ENCODE measurements at regions not wholly inside any gene's neighbourhood (a gene's known extent, or its start where the extent isn't known, plus 50 kb on each side); places are given as distances from the start of the nearest gene placed in this dataset.

- WGBS, result 79% methylated on average over 11 of the region's 11 CpGs
Observed at GRCh38 chr11:116537709-116538108, 235.1 kb downstream of the BUD13 start.

GRCh38 chr11:116537121-116537520 lies 235.7 kb downstream of the BUD13 start:
- H3K4me1 ChIP-seq (ENCODE audit: control insufficient read depth, insufficient read depth, low read length), result no peaks in the 10 kb centered on the region
- H3K4me3 ChIP-seq (ENCODE audit: low read length), result no peak overlapping the region
- H3K27ac ChIP-seq (ENCODE audit: low read length), result no peak overlapping the region
- intact Hi-C loops (cut with DNase I), result no loop called here
- H3K9me3 ChIP-seq (ENCODE audit: control insufficient read depth, low read length), result no peaks in the 10 kb centered on the region
- no peaks in the 10 kb centered on the region for H3K27me3 ChIP-seq (ENCODE audit: control insufficient read depth, insufficient read depth)
- DNase-seq, result no peak
- ATAC-seq, result no peak
- 65% methylated on average over 10 of the region's 10 CpGs for WGBS

More at GRCh38 chr11:116537709-116538108, 235.1 kb downstream of the BUD13 start:
- intact Hi-C loops (cut with DNase I), result no loop called here
- no peak overlapping the region for H3K27ac ChIP-seq (ENCODE audit: low read length)
- H3K9me3 ChIP-seq (ENCODE audit: control insufficient read depth, low read length), result no peaks in the 10 kb centered on the region
- H3K4me1 ChIP-seq (ENCODE audit: control insufficient read depth, insufficient read depth, low read length), result no peaks in the 10 kb centered on the region
- H3K27me3 ChIP-seq (ENCODE audit: control insufficient read depth, insufficient read depth), result no peaks in the 10 kb centered on the region
- DNase-seq (no peak), ATAC-seq (no peak)
- no peak overlapping the region for H3K4me3 ChIP-seq (ENCODE audit: low read length)

DNA sequence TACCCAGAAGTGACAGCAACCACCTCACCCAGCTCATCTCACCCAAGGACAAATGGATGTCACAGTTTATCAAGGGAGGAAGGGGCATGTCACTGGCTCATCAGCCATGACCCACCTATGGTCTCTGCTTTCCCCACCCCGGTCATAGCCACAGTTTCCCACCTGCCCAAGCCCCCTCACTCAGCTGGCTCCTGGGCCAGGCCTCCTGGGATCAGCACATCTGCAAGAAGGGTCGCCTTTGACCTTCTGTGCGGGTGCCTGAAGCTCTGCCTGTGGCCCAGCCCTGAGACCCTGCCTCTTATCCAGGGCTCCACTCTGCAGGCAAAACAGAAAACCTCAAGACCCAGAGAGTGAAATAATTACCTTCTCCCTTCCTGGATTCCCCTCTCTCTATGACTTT lies 236.4 kb downstream of the BUD13 start:
- DNase-seq, result no peak
- ATAC-seq, result no peak
- H3K27me3 ChIP-seq (ENCODE audit: control insufficient read depth, insufficient read depth), result no peaks in the 10 kb centered on the region
- no peaks in the 10 kb centered on the region for H3K9me3 ChIP-seq (ENCODE audit: control insufficient read depth, low read length)
- H3K4me1 ChIP-seq (ENCODE audit: control insufficient read depth, insufficient read depth, low read length), result no peaks in the 10 kb centered on the region
- no peak overlapping the region for H3K27ac ChIP-seq (ENCODE audit: low read length)
- intact Hi-C loops (cut with DNase I), result no loop called here
- 60% methylated on average over 3 of the region's 3 CpGs for WGBS
- no peak overlapping the region for H3K4me3 ChIP-seq (ENCODE audit: low read length)

GRCh38 chr11:116535994-116536393 lies 236.8 kb downstream of the BUD13 start:
- Histone ChIP-seq H3K27ac (ENCODE audit: low read length) (no peak overlapping the region), H3K4me3 (ENCODE audit: low read length) (no peak overlapping the region), H3K9me3 (ENCODE audit: control insufficient read depth, low read length) (no peaks in the 10 kb centered on the region), H3K27me3 (ENCODE audit: control insufficient read depth, insufficient read depth) (no peaks in the 10 kb centered on the region), H3K4me1 (ENCODE audit: control insufficient read depth, insufficient read depth, low read length) (no peaks in the 10 kb centered on the region)
- ATAC-seq (no peak), DNase-seq (no peak)
- intact Hi-C loops (cut with DNase I), result no loop called here
- WGBS, result 46% methylated on average over 9 of the region's 9 CpGs

DNA sequence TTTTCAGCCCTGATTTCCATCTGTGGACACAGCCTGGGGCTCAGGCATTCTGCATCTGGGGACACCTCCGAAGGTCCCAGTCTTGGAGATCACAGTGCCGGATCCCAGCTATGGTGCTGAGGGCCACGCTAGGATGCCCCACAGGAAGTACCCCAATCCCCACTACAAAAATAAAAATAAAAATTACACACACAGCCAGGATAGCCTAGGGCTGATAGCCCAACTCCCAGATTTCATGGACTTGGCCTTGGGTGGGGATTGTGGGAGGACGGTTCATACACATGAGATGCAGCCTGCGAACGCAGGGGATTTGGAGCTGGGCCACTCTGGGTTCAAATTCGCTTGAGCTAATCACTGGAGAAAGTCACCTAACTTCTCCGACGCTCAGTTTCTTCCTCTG lies 237.7 kb downstream of the BUD13 start:
- ATAC-seq, result no peak
- H3K9me3 ChIP-seq (ENCODE audit: control insufficient read depth, low read length), result peaks cover 2% of the 10 kb centered on the region
- no peak for DNase-seq
- no peak overlapping the region for H3K4me3 ChIP-seq (ENCODE audit: low read length)
- no peak overlapping the region for H3K27ac ChIP-seq (ENCODE audit: low read length)
- H3K27me3 ChIP-seq (ENCODE audit: control insufficient read depth, insufficient read depth), result no peaks in the 10 kb centered on the region
- 86% methylated on average over 9 of the region's 9 CpGs for WGBS
- H3K4me1 ChIP-seq (ENCODE audit: control insufficient read depth, insufficient read depth, low read length), result no peaks in the 10 kb centered on the region
- intact Hi-C loops (cut with DNase I), result no loop called here

DNA sequence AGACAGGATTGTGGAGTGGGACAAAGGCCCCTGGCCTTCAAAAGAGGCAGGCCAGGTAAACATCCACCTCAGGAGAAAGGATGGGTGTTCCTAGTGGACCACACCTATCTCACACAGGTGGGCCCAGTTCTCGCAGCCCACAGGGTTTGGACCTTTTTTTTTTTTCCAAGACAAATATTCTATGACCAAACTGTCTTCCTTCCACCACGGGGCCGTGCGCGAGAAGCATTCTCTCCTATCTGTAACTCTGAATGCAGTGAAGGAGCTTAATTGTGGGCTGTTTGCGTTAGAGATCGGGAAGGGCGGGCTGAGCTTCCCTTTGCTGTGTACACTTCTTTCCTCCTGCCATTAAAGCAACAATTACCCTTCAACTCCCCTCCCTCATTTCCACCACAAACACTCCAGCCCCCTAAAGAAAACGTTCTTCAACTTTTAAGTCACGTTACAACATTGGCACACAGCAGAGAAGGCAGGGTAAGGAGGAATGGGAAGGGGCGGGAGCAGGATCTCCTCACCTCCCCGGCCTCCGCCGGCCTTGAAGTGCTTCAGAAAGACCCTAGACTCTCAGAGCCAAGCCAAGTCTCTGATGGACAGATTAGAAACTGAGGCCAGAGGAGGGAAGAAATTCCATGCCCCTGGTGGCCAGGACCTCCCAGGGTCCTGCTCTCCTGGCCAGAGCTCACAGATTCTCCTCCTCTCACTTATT lies 238.4 kb downstream of the BUD13 start:
- no peak for DNase-seq
- H3K4me1 ChIP-seq (ENCODE audit: control insufficient read depth, insufficient read depth, low read length), result no peaks in the 10 kb centered on the region
- intact Hi-C loops (cut with DNase I), result loop anchor here in 1 of 4 donors (5.0 kb wide), 1 partner anchor 37 kb away; no protein-coding TSS in a partner anchor
- H3K27ac ChIP-seq (ENCODE audit: low read length), result no peak overlapping the region
- 64% methylated on average over 14 of the region's 14 CpGs for WGBS
- H3K27me3 ChIP-seq (ENCODE audit: control insufficient read depth, insufficient read depth), result no peaks in the 10 kb centered on the region
- no peak overlapping the region for H3K4me3 ChIP-seq (ENCODE audit: low read length)
- H3K9me3 ChIP-seq (ENCODE audit: control insufficient read depth, low read length), result peaks cover 2% of the 10 kb centered on the region
- no peak for ATAC-seq

DNA sequence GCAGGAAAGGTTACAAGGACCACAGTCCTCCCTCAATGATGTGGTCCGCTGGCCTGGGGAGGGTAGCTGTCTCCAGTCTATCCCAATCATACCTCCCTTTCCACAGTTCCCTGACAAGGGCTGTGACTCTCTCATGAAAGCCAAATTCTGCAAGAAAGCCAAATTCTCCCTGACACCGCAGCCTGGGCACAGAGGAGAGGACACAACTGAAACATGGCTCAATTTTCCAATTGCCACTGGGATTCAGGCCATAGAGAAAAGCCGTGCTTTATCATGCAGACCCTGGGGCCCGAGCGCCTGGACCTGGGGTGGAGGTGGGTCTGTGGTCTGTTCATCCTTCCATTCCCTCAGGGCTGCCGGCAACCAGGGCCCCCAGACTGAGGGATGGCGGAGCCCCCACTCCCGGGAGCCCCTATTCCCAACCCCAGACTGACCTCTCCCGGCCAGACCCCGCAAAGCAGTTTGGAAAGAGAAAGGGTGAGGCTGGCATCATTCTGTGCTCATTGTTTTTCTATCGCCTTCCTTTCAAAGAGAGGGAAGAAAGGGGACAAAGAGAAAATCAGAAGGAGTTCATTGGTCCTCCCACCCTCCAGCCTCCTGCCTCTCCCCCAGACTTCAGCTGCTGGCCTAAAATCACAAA lies 239.5 kb downstream of the BUD13 start:
- Histone ChIP-seq H3K4me3 (ENCODE audit: low read length) (no peak overlapping the region), H3K9me3 (ENCODE audit: control insufficient read depth, low read length) (peaks cover 2% of the 10 kb centered on the region), H3K4me1 (ENCODE audit: control insufficient read depth, insufficient read depth, low read length) (no peaks in the 10 kb centered on the region), H3K27ac (ENCODE audit: low read length) (no peak overlapping the region), H3K27me3 (ENCODE audit: control insufficient read depth, insufficient read depth) (no peaks in the 10 kb centered on the region)
- DNase-seq (no peak), ATAC-seq (no peak)
- 48% methylated on average over 11 of the region's 11 CpGs for WGBS
- intact Hi-C loops (cut with DNase I), result loop anchor here in 1 of 4 donors (5.0 kb wide), 1 partner anchor 36 kb away; no protein-coding TSS in a partner anchor

- peaks cover 2% of the 10 kb centered on the region for H3K9me3 ChIP-seq (ENCODE audit: control insufficient read depth, low read length)
- intact Hi-C loops (cut with DNase I), result loop anchor here in 1 of 4 donors (5.0 kb wide), 1 partner anchor 35 kb away; no protein-coding TSS in a partner anchor
- no peaks in the 10 kb centered on the region for H3K4me1 ChIP-seq (ENCODE audit: control insufficient read depth, insufficient read depth, low read length)
- no peak for ATAC-seq
- no peak for DNase-seq
- no peak overlapping the region for H3K4me3 ChIP-seq (ENCODE audit: low read length)
- no peak overlapping the region for H3K27ac ChIP-seq (ENCODE audit: low read length)
- 82% methylated on average over 8 of the region's 8 CpGs for WGBS
- no peaks in the 10 kb centered on the region for H3K27me3 ChIP-seq (ENCODE audit: control insufficient read depth, insufficient read depth)
Observed at GRCh38 chr11:116532066-116532465, 240.7 kb downstream of the BUD13 start.

GRCh38 chr11:116530705-116531104 lies 242.1 kb downstream of the BUD13 start:
- Histone ChIP-seq H3K27me3 (ENCODE audit: control insufficient read depth, insufficient read depth) (no peaks in the 10 kb centered on the region), H3K27ac (ENCODE audit: low read length) (no peak overlapping the region), H3K4me3 (ENCODE audit: low read length) (no peak overlapping the region), H3K9me3 (ENCODE audit: control insufficient read depth, low read length) (peaks cover 2% of the 10 kb centered on the region), H3K4me1 (ENCODE audit: control insufficient read depth, insufficient read depth, low read length) (no peaks in the 10 kb centered on the region)
- WGBS, result 86% methylated on average over 2 of the region's 2 CpGs
- ATAC-seq (no peak), DNase-seq (no peak)
- intact Hi-C loops (cut with DNase I), result loop anchor here in 1 of 4 donors (5.0 kb wide), 1 partner anchor 33 kb away; no protein-coding TSS in a partner anchor

DNA sequence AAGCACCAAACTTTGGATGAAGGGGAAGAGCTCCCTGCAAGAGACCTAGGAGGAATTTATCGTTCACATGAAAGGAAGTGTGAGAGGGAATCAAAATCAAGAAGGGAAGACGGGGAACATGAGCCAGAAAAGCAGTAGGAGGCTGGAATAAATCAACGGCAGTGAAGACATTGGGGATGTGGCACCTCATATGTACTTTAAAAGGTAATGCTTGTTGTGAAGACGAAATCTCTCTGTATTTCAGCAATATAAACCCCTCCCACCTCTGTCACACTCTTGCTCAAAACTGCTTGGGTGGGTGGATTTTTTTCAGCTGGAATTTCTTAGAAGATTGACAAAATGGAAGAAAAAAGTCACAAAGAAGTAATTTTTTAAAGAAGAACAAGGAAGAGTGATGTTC lies 243.5 kb downstream of the BUD13 start:
- H3K27ac ChIP-seq (ENCODE audit: low read length), result no peak overlapping the region
- peaks cover 2% of the 10 kb centered on the region for H3K9me3 ChIP-seq (ENCODE audit: control insufficient read depth, low read length)
- no peaks in the 10 kb centered on the region for H3K27me3 ChIP-seq (ENCODE audit: control insufficient read depth, insufficient read depth)
- ATAC-seq, result no peak
- intact Hi-C loops (cut with DNase I), result no loop called here
- no peak overlapping the region for H3K4me3 ChIP-seq (ENCODE audit: low read length)
- DNase-seq, result no peak
- WGBS, result 47% methylated on average over 4 of the region's 4 CpGs
- H3K4me1 ChIP-seq (ENCODE audit: control insufficient read depth, insufficient read depth, low read length), result no peaks in the 10 kb centered on the region

DNA sequence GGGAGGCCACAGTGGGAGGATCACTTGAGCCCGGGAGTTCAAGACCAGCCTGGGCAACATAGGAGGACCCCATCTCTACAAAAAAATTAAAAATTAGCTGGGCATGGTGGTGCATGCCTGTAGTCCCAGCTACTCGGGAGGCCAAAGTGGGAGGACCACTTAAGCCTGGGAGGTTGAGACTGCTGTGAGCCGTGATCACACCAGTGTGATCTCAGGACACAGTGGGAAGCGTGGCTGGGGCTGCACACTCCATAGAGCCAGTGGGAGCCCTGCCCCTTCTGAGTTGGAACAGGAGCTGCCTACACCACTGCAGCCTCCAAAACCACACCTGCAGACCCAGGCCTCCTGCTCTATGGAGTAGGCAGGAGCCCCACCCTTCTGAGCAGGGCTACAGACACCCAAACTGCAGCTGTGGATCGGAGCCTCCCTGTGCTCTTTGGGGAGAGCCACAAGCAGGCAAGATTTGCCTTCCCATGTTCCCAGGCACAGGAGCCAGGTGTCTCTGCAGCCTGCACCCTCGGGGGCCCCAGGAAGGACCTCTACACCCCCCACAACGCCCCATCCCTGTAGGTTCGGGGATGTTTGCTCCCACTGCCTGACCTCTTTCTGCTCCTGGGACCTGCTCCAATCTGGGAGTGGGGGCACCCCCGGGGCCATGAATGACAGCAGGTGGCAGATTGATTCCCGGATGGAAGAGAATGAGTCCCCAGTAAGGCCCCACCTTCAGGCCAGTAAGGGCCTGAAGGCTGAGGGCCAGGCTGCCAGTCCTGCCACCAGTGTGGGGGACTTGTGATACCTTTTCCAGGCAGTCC lies 245.4 kb downstream of the BUD13 start:
- Histone ChIP-seq H3K9me3 (ENCODE audit: control insufficient read depth, low read length) (peaks cover 2% of the 10 kb centered on the region), H3K27ac (ENCODE audit: low read length) (no peak overlapping the region), H3K27me3 (ENCODE audit: control insufficient read depth, insufficient read depth) (no peaks in the 10 kb centered on the region), H3K4me1 (ENCODE audit: control insufficient read depth, insufficient read depth, low read length) (no peaks in the 10 kb centered on the region), H3K4me3 (ENCODE audit: low read length) (no peak overlapping the region)
- intact Hi-C loops (cut with DNase I), result no loop called here
- ATAC-seq, result no peak
- WGBS, result 82% methylated on average over 10 of the region's 10 CpGs
- DNase-seq, result no peak

All from right cardiac atrium (tissue), 5 donors.